RWPE2 (cell line): ENCODE measurements at regions not wholly inside any gene's neighbourhood (a gene's known extent, or its start where the extent isn't known, plus 50 kb on each side); places are given as distances from the start of the nearest gene placed in this dataset.

Experiments
- ATAC-seq: fragments of 200-7000 bp; cut with Tn5 transposase; 3 replicates; pipeline ENCODE4 v1.9.1; 2021; ENCODE audit warnings: low read depth
- DNase-seq: peaks from one replicate; pipeline ENCODE4 v3.0.0-alpha.2; 2020; ENCODE audit warnings: low spot score
- H3K27ac ChIP-seq: fragments of 450-650 bp; 2 replicates; pipeline ENCODE4 v1.5.1; 2017; ENCODE audit warnings: mild to moderate bottlenecking; ENCODE audit not compliant: poor library complexity, severe bottlenecking
- H3K27me3 ChIP-seq: fragments of 250-450 bp; sonication (Bioruptor Pico); 2 replicates; pipeline ENCODE4 v1.5.1; 2021; ENCODE audit warnings: mild to moderate bottlenecking, moderate library complexity; ENCODE audit not compliant: insufficient read depth, poor library complexity, severe bottlenecking
- H3K36me3 ChIP-seq: fragments of 250-450 bp; sonication (Bioruptor Pico); 2 replicates; pipeline ENCODE4 v1.5.1; 2020; ENCODE audit warnings: low read depth, mild to moderate bottlenecking, moderate library complexity
- H3K4me1 ChIP-seq: fragments of 250-450 bp; sonication (Bioruptor Pico); 2 replicates; pipeline ENCODE4 v1.5.1; 2021; ENCODE audit warnings: mild to moderate bottlenecking, moderate library complexity; ENCODE audit not compliant: insufficient read depth, poor library complexity, severe bottlenecking
- H3K4me3 ChIP-seq: fragments of 250-450 bp; sonication (Bioruptor Pico); 2 replicates; pipeline ENCODE4 v1.5.1; 2021; ENCODE audit warnings: mild to moderate bottlenecking, moderate library complexity; ENCODE audit not compliant: severe bottlenecking
- H3K9me3 ChIP-seq: fragments of 250-450 bp; sonication (Bioruptor Pico); 2 replicates; pipeline ENCODE4 v1.5.1; 2021; ENCODE audit warnings: mild to moderate bottlenecking, moderate library complexity; ENCODE audit not compliant: severe bottlenecking
- CTCF ChIP-seq: fragments of 450-650 bp; IDR thresholded peaks from one replicate; pipeline ENCODE4 v1.5.1; 2017; ENCODE audit warnings: mild to moderate bottlenecking, moderate library complexity; ENCODE audit not compliant: poor library complexity, severe bottlenecking

DNA sequence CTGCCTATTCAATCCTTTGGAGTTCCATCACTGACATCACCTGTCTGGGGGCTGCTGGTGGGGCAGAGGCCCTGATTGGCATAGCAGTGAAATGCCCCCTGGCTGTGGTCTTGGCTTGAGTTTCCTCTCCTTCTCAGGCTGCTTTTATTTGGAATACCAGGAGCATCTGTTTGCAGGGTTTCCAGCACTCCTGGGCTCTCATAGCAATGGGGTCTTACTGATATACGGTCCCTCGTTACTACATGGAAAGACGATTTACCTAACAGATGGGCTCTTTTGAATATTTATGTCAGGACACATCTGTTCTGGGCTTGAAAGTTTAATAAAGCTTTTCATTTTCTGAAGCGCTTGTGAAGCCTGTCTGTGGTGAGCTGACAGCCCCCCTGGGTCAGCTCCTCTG is 230.3 kb downstream of the SLC4A3 start:
- Histone ChIP-seq H3K9me3 (no peaks in the 10 kb centered on the region), H3K27me3 (no peaks in the 10 kb centered on the region), H3K4me1 (no peaks in the 10 kb centered on the region), H3K27ac (no peak overlapping the region), H3K4me3 (no peak overlapping the region), H3K36me3 (no peaks in the 10 kb centered on the region)
- DNase-seq (no peak), ATAC-seq (no peak)
- no peak for TF ChIP-seq CTCF

- no peak for TF ChIP-seq CTCF
- ATAC-seq: no peak
- DNase-seq: no peak
These were observed 233.9 kb downstream of the SLC4A3 start for GRCh38 chr2:219861307-219861706.

DNA sequence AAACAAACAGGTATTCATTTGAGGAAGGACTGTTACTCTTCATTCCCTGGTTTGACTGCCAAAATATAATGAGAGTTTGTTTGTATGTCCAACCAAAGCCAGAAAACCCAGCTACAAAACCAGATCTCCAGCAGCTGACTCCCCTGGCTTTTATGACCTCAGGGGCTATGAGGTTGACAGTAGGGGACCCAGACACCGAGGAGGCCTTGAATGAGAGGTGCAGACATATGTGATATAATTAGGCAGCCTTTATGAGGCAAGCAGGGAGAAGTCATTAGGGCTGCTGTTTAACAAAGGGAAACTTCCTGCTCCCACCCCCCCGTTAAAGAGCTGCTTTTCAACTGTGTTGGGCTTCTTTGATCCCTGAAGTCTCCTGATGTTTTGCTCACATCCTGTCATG is 236.7 kb downstream of the SLC4A3 start:
- Histone ChIP-seq H3K4me3 (no peak overlapping the region), H3K36me3 (no peaks in the 10 kb centered on the region), H3K4me1 (no peaks in the 10 kb centered on the region), H3K27ac (no peak overlapping the region), H3K27me3 (no peaks in the 10 kb centered on the region), H3K9me3 (no peaks in the 10 kb centered on the region)
- TF ChIP-seq CTCF: no peak
- no peak for DNase-seq
- no peak for ATAC-seq

More at GRCh38 chr2:219861307-219861706, 233.9 kb downstream of the SLC4A3 start:
- Histone ChIP-seq H3K27me3 (no peaks in the 10 kb centered on the region), H3K36me3 (no peaks in the 10 kb centered on the region), H3K27ac (no peak overlapping the region), H3K9me3 (no peaks in the 10 kb centered on the region), H3K4me3 (no peak overlapping the region), H3K4me1 (no peaks in the 10 kb centered on the region)

DNA sequence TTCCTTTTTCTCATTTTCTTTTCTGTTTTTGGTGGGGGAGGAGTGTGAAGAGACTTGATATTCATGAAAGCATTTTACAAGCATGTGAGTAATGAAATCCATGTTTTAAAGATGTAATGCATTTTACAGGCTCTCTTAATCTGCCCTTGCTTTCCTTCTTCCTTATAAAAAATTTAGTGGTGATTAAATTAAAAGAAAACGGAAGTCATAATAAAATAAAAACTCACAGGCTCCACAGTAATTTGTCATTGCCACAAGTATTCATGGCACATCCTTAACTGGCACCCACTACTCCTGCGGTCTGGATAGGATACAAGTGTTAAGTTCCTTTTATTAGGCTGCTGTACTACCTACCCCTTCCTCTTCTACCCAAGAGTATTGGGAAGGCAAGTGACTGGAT is 241.2 kb downstream of the SLC4A3 start:
- no peak overlapping the region for H3K27ac ChIP-seq
- H3K9me3 ChIP-seq: no peaks in the 10 kb centered on the region
- no peak for DNase-seq
- H3K36me3 ChIP-seq: no peaks in the 10 kb centered on the region
- ATAC-seq: no peak
- no peaks in the 10 kb centered on the region for H3K27me3 ChIP-seq
- H3K4me1 ChIP-seq: no peaks in the 10 kb centered on the region
- no peak for TF ChIP-seq CTCF
- H3K4me3 ChIP-seq: no peak overlapping the region

- no peak for DNase-seq
These were observed 242.6 kb downstream of the SLC4A3 start for GRCh38 chr2:219870041-219870440.

More at GRCh38 chr2:219870041-219870440, 242.6 kb downstream of the SLC4A3 start:
- no peak overlapping the region for H3K27ac ChIP-seq
- H3K9me3 ChIP-seq: no peaks in the 10 kb centered on the region
- ATAC-seq: no peak
- no peaks in the 10 kb centered on the region for H3K4me1 ChIP-seq
- no peaks in the 10 kb centered on the region for H3K36me3 ChIP-seq
- TF ChIP-seq CTCF: no peak
- H3K4me3 ChIP-seq: no peak overlapping the region
- no peaks in the 10 kb centered on the region for H3K27me3 ChIP-seq
